ENCODE measurements at regions not wholly inside any gene's neighbourhood (a gene's known extent, or its start where the extent isn't known, plus 50 kb on each side); places are given as distances from the start of the nearest gene placed in this dataset.

- intact Hi-C loops (cut with DNase I, micrococcal nuclease) = no loop called here
- no peak for ATAC-seq
- Histone ChIP-seq H3K9me3 (no peaks in the 10 kb centered on the region), H3K36me3 (ENCODE audit: low read depth) (no peaks in the 10 kb centered on the region), H3K4me3 (no peak overlapping the region), H3K4me1 (ENCODE audit: low read depth) (no peaks in the 10 kb centered on the region)
- DNase-seq = no peak
- TF ChIP-seq CTCF (IDR thresholded peaks at IDR 0.05) = no peak
Observed at GRCh38 chr3:103499132-103499900, 1064.5 kb downstream of the ZPLD1 start.

GRCh38 chr3:103499967-103500366, 1065.2 kb downstream of the ZPLD1 start:
- H3K9me3 ChIP-seq = no peaks in the 10 kb centered on the region
- intact Hi-C loops (cut with DNase I, micrococcal nuclease) = no loop called here
- no peak for ATAC-seq

GRCh38 chr3:103510760-103511159, 1075.9 kb downstream of the ZPLD1 start:
- Histone ChIP-seq H3K36me3 (ENCODE audit: low read depth) (no peaks in the 10 kb centered on the region), H3K4me3 (no peak overlapping the region), H3K4me1 (ENCODE audit: low read depth) (no peaks in the 10 kb centered on the region), H3K9me3 (no peaks in the 10 kb centered on the region)
- no peak for ATAC-seq
- TF ChIP-seq CTCF (IDR thresholded peaks at IDR 0.05) = no peak
- intact Hi-C loops (cut with DNase I, micrococcal nuclease) = no loop called here
- DNase-seq = no peak

More at GRCh38 chr3:103499967-103500366, 1065.2 kb downstream of the ZPLD1 start:
- no peaks in the 10 kb centered on the region for H3K4me1 ChIP-seq (ENCODE audit: low read depth)
- no peaks in the 10 kb centered on the region for H3K36me3 ChIP-seq (ENCODE audit: low read depth)
- H3K4me3 ChIP-seq = no peak overlapping the region
- TF ChIP-seq CTCF (IDR thresholded peaks at IDR 0.05) = no peak
- DNase-seq = no peak

GRCh38 chr3:103511891-103512290, 1077.1 kb downstream of the ZPLD1 start:
- Histone ChIP-seq H3K36me3 (ENCODE audit: low read depth) (no peaks in the 10 kb centered on the region), H3K4me1 (ENCODE audit: low read depth) (no peaks in the 10 kb centered on the region), H3K4me3 (no peak overlapping the region), H3K9me3 (no peaks in the 10 kb centered on the region)
- intact Hi-C loops (cut with DNase I, micrococcal nuclease) = no loop called here
- DNase-seq = no peak
- ATAC-seq = no peak
- no peak for TF ChIP-seq CTCF (IDR thresholded peaks at IDR 0.05)

GRCh38 chr3:103512595-103512994, 1077.8 kb downstream of the ZPLD1 start:
- intact Hi-C loops (cut with DNase I, micrococcal nuclease) = no loop called here
- H3K36me3 ChIP-seq (ENCODE audit: low read depth) = no peaks in the 10 kb centered on the region
- no peak overlapping the region for H3K4me3 ChIP-seq
- no peak for DNase-seq
- no peak for ATAC-seq
- no peak for TF ChIP-seq CTCF (IDR thresholded peaks at IDR 0.05)
- H3K9me3 ChIP-seq = no peaks in the 10 kb centered on the region
- no peaks in the 10 kb centered on the region for H3K4me1 ChIP-seq (ENCODE audit: low read depth)
